Hippocampal formation (tissue), 2 donors: ENCODE measurements at regions not wholly inside any gene's neighbourhood (a gene's known extent, or its start where the extent isn't known, plus 50 kb on each side); places are given as distances from the start of the nearest gene placed in this dataset.
A peak's percentile ranks its signal among the peaks of the same experiment; 100 is the strongest.

ENCODE experiments used
- DNase-seq, 2 donors: peaks; one replicate each; lab custom pipeline; 2025; lab: John Stamatoyannopoulos, UW

DNA sequence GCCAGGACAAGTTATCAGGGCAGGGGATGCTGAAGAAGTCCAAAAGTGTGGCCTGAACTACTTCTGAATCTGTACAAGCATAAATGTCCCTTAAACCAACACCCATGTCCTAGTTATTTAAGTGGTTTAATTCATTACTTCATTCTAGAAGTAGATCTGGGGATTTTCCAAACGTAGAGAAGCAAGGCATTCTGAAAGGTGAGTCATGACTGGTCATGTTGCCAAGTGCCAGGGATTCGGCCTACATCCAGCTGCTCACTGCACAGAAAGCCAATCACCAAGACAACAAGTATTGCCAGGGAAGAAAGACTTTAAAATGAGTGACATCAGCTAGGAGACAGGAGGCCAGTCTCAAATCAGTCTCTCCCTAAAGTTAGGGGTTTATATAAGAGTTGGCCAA lies 396.6 kb downstream of the GABRB3 start:
- no peak for DNase-seq

DNA sequence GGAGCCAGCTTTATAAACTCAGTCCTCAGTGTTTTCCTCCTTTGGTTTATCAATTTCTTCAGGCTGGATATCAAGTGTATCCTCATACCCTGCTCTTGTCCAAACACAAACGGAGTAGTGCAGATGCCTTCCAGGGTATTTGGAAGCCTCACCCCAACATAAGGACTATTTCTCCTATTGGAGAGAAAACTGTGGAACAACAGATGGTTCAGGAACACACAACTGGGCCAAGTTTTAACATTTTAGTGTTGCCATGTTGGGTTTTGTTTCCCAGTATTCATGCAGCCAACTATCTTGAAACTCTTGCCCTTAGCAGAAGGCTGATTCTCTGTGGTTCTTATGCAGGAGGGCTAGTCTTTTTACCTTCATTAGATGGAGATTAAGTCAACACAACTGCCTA lies 398.1 kb downstream of the GABRB3 start:
- DNase-seq, result peak in 1 of 2 donors; percentile 21

GRCh38 chr15:26372706-26373105 lies 400.2 kb downstream of the GABRB3 start:
- no peak for DNase-seq

- no peak for DNase-seq
Measured at GRCh38 chr15:26365077-26365476, 407.8 kb downstream of the GABRB3 start.

GRCh38 chr15:26359855-26360254 lies 413.0 kb downstream of the GABRB3 start:
- no peak for DNase-seq

GRCh38 chr15:26358708-26359107 lies 414.2 kb downstream of the GABRB3 start:
- no peak for DNase-seq

GRCh38 chr15:26357653-26358052 lies 415.2 kb downstream of the GABRB3 start:
- no peak for DNase-seq

GRCh38 chr15:26355472-26356074 lies 417.3 kb downstream of the GABRB3 start:
- DNase-seq, result peak in 1 of 2 donors; percentile 13

- no peak for DNase-seq
Measured at GRCh38 chr15:26352909-26353308, 420.0 kb downstream of the GABRB3 start.

DNA sequence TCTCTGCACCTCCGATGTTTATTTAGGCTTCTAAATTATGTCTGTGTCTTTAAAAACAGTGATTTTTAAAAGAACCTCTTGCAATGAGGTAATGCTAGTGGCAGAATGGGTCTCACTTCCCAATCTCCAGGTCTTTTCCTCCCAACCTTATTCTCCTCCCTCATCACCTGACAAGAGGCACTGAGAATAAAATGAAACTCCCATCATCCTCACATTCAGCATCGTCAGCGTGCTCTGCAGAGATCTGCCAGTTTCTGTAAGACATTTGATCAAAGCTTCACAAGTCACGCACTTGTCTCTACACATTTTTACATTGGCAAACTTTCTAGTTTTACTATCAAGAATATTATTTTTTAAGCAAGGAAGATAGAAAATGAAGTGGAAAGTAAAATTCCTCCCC lies 420.5 kb downstream of the GABRB3 start:
- no peak for DNase-seq

DNA sequence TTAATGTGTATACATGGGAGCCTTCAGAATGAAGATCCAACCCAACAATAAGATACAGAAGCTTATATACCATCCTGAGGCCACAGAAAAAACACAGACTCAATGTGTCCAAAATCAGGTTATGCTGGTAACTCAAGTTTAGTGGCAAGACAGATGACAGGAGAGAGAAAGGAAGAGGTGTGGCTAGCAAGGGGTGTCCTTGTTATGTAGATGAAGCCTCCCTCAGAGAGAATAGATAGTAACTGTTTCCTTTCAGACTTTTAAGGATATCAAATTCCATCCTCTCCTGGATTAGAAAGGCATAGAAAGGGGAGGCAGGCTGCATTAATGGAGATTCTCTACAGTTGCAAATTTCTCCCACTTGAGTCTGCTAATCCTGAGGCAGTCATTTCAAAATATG lies 447.4 kb downstream of the GABRB3 start:
- no peak for DNase-seq

- DNase-seq, result no peak
Measured at GRCh38 chr15:26323566-26323965, 449.3 kb downstream of the GABRB3 start.

DNA sequence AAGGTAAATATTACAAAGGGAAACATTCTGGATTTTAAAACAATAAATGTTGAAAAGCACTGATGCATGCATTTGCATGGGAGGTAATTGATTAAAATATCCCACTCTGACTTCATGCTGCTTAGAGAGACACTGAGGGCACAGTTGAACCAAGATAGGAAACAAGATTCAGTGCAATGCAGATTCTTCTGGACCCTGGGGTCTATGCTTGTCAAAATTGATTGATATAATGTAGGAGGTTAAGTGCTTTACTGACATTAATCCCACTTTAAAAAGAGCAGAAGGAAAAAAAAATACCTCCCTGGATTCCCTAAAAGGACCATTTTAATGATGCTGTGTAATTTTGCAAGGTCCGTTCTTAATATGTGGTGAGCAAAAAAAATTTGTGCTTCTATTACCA lies 454.2 kb downstream of the GABRB3 start:
- DNase-seq, result no peak

DNA sequence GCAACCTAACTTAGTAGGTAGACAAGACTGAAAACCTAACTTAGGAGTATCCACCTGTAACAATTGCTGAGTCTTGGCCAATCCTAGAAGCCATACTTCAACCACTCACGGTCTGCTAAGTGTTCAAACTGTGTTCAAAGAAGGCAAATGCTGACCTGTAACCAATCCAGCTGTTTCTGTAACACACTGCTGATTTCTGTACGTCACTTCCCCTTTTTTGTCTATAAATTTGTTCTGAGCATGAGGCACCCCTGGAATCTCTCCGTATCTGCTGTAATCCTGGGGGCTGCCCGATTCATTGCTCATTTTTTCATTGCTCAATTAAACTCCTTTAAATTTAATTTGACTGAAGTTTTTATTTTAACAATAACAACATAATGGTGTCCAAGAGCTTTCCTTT lies 451.4 kb upstream of the ATP10A start:
- no peak for DNase-seq

GRCh38 chr15:26311710-26312236 lies 448.6 kb upstream of the ATP10A start:
- DNase-seq, result no peak

DNA sequence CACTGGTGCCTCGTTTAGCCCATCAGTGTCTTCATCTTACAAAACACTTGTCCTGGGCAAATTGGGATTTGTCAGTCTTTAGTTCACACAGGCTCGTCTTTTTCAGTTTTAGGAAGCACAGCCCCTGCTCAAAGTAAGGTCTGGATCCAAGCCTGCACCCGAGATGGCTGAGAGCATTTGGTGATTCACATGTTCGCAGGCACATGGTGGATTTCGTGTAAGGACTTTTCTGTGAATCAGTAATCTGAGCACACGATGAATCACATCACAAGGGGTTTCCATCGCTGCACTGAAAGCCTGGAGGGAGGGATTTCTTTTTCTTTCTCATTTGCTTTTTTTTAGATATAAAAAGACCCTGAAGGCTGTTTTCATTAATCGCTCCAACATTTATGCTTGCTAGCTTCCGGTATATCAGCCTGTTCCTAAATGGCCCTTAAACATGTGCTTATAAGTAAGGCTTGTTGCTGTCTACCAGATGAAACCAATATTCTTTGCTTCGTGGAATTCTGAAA lies 435.6 kb upstream of the ATP10A start:
- DNase-seq, result no peak

DNA sequence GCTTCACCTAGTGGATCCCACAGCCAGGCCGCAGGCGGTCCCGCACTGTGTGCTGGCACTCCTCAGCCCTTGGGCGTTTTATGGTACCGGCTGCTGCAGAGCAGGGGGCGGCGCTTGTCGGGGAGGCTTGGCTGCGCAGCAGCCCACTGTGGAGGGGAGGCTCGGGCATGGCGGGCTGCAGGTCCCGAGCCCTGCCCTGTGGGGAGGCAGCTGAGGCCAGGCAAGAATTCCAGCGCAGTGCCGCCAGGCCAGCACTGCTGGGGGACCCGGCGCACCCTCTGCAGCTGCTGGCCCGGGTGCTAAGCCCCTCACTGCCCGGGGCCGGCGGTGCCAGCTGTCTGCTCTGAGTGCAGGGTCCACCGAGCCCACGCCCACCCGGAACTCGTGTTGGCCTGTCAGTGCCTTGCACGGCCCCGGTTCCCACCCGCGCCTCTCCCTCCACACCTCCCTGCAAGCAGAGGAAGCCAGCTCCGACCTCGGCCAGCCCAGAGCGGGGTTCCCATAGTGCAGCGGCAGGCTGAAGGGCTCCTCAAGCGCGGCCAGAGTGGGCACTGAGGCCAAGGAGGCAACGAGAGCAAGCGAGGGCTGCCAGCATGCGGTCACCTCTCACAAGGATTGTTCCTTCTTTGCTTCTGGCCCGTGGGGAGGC lies 435.0 kb upstream of the ATP10A start:
- no peak for DNase-seq

DNA sequence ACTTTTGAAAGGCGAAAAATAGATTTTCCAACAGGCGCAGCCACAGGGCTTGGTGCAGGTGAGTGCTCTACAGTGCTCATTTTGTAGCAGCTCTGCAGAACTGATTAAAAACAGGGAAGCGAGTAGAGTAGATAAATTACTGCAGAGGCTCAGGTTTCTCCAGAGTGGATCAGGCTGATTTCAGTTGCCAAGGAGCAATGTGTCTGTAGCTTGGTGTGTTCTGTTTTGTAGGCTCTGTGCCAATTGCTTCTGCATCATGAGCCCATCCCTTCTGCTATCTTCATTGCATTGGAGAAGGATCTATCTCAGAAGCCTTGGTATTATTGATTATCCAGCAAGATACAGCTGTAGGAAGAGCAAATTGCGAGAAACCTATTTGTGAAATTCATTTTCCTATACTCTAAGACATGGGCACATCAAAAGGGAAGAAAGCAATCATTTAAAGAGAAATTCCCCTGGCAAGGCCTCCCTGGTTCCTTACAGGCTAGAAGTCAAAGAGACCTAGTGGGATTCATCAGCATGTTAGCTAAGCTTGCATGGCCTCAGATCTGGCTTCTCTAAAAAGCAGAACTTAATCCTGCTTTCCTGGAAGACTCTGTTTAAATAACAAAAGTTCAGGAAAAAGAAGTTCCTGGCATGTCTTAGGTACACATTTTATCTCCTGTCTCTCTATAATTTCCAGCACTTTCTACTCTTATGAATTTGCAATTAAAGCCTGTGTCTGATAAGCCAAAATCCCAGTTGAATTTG lies 432.4 kb upstream of the ATP10A start:
- no peak for DNase-seq

- no peak for DNase-seq
Measured at GRCh38 chr15:26294059-26294689, 431.0 kb upstream of the ATP10A start.

DNA sequence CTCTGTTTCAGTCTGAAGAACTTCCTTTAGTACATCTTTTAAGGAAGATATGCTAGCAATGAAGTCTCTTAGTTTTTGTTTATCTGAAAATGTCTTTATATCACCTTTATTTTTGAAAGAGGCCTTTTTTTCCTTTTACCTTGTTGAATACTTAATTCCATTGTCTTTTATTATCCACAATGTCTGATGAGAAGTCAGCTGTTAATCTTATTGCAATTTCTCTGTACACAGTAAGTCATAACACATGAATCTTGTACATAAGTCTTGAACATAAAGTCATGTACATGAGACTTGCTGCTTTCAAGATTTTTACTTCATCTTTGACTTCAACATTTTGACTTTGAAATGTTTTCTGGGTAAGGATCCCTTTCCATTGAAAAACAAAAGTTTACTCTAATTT lies 424.3 kb upstream of the ATP10A start:
- no peak for DNase-seq

DNA sequence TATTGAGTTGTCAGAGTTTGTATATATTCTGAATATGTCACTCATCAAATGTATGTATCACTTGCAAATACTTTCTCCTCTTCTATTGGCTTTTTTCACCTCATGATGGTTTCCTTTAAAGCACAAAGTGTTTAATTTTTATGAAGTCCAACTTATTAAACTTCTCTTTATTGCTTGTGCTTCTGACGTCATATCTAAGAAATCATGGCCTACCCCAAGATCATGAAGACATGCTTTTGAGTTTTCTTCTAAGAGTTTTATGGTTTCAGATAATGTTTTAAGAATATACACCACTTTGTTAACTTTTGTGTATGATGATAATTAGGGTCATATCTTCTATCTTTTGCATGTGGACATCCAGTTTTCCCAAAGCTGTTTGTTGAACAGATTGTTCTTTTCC lies 417.2 kb upstream of the ATP10A start:
- DNase-seq, result no peak

GRCh38 chr15:26261966-26262365 lies 398.8 kb upstream of the ATP10A start:
- DNase-seq, result no peak
